HepG2 (cell line): ENCODE measurements at regions not wholly inside any gene's neighbourhood (a gene's known extent, or its start where the extent isn't known, plus 50 kb on each side); places are given as distances from the start of the nearest gene placed in this dataset.

ENCODE experiments used
- ATAD3A ChIP-seq: sonication (generic); formaldehyde crosslinking; IDR thresholded peaks from 2 replicates; pipeline ENCODE4 v1.4.0; 2020; ENCODE audit warnings: missing genetic modification reagents
- CHD2 ChIP-seq: IDR thresholded peaks from 2 replicates; pipeline ENCODE4 v1.6.1; 2011; ENCODE audit warnings: low read depth, low read length, improper control_type of control experiment
- HNRNPLL ChIP-seq: fragments of 200-400 bp; formaldehyde crosslinking; IDR thresholded peaks from 2 replicates; pipeline ENCODE4 v1.6.1; 2017; ENCODE audit warnings: mild to moderate bottlenecking, low read depth, low read length; ENCODE audit not compliant: poor library complexity, severe bottlenecking
- PLRG1 ChIP-seq: fragments of 450-650 bp; conservative IDR thresholded peaks from 2 replicates; pipeline ENCODE4 v1.6.1; 2016
- POLR2A ChIP-seq, 2 experiments: IDR thresholded peaks; 2 replicates each; pipeline ENCODE4 v1.6.1; 2011; ENCODE audit warnings: low read depth in 2 of 2, low read length in 2 of 2, mild to moderate bottlenecking in 1 of 2, moderate library complexity in 1 of 2; ENCODE audit not compliant: insufficient read depth in 1 of 2

DNA sequence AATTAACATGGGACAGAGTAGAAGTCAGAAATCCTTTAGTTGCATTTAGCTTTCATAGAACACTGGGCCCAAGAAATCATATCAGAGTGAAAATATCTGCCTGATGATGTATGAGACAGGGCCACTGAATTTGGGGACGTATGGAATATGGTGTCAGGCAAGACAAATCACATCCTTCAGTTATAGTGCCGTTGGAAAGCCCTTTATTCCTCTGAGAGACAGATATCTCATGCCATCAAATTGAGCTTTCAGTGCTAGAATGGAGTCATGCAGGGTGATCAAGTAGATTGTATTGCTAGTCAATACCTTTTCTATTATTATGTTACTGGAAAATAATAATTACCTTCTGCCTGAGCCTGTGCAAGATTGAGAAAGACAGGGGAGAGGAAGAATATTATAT lies 398.2 kb upstream of the RARB start:
- TF ChIP-seq CHD2: no peak
- no peak for TF ChIP-seq HNRNPLL
- TF ChIP-seq POLR2A (IDR thresholded peaks at IDR 0.05; ENCODE audit: insufficient read depth in 1 of 2, low read depth in 2 of 2, low read length in 2 of 2): no peak
- TF ChIP-seq PLRG1: no peak
- no peak for TF ChIP-seq ATAD3A
